Activated CD4-positive, alpha-beta T cell treated with anti-CD3 and anti-CD28 coated beads for 24 hours (primary cell): ENCODE measurements at regions not wholly inside any gene's neighbourhood (a gene's known extent, or its start where the extent isn't known, plus 50 kb on each side); places are given as distances from the start of the nearest gene placed in this dataset.
"Not testable (repeated sequence)": the region's sequence is repeated elsewhere in the genome, so short reads cannot be mapped to it uniquely, and the experiment has no call there.

Source experiments
- DNase-seq, 2 donors: peaks; one replicate each; pipeline ENCODE4 v3.0.0-alpha.2; 2020; ENCODE audit warnings: low read depth in 2 of 2

DNA sequence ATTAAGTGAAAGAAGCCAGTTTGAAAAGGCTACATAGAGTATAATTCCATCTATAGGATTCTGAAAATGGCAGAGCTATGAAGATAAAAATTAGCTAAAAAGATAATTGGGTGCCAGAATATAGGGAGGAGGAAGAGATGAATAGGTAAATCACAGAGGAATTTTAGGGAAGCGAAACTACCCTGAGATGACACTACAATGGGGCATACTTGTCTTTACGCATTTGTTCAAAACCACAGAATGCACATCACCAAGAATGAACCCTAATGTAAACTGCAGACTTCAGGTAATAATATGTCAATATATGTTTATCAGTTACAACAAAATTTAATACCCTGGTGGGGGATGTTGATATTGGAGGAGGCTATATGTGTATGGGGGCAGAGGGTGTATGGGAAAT, 1342.9 kb downstream of the ADGRL3 start:
- no peak for DNase-seq

DNA sequence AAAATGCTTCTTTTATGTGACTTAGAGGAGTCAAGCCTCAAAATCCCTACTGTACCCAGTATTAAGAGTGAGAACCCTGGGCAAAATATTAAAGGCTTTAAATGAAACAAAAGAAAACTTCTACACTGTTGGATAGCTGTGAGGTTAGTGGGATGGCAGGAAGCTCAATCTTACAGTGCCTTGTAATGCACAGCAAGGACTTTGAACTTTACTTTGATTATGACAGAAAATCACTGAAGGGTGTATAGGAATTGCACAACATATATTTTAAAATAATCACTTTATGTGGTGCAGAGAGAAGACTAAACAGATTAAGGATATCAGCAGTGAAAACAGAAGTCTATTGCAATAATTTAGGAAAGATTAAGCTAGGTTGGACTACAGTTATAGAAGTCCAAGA, 1333.4 kb downstream of the ADGRL3 start:
- DNase-seq: no peak

DNA sequence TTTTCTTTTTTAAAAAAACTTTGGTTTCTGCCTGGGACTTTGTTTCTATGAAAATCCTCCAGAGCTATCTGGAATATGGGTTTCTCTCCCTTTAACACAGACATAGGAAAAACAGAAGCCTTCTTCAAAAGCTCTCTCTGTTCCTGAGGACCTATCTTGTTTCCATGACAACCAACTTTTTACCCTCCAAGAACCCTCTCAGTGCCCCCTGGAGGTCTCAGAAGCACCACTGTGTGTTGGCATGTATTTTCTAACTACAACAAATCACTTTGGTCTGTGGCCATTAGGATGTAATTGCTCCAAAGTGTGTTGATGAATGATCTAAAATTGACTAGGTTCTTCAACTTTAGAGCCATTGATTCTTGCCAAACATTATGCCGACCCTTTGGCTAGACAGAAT, 1331.6 kb downstream of the ADGRL3 start:
- DNase-seq: no peak

DNA sequence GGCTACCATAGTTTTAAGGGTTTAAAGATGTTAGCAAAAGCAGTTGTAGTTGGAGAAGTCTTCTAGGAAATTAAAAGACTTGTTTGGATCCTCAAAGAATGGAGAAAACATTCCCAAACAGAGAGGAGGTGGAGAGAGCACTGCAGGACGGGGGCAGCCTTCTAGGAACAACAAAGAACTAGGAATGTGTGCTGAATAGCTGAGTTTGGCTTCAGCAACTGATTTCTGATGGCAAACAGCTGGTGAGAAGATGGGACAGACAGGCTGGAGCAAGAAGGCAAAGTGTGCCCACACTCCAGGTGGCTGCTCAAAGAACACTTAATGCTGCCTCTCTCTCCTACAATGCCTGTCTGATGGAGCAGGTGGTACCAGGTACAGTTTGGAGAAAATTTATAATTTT, 1331.1 kb downstream of the ADGRL3 start:
- DNase-seq: no peak

DNA sequence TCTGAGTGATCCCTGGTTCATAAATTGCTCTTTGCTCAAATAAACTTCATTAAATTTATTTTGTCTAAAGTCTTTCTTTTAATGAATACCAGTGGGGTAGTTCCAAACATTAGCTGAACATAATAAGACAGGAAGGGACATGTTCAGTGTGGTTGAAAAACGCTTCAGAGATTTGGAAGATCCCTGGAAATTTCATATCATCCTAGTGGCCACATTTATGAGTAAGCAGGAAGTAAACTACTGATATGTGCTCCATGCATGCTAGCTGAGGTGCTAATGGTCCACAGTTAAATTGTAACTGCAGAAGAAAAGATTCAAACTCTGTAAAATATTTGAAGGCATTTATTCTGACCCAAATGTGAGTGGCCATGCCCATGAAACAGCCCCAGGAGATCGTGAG, 1328.7 kb downstream of the ADGRL3 start:
- no peak for DNase-seq

DNA sequence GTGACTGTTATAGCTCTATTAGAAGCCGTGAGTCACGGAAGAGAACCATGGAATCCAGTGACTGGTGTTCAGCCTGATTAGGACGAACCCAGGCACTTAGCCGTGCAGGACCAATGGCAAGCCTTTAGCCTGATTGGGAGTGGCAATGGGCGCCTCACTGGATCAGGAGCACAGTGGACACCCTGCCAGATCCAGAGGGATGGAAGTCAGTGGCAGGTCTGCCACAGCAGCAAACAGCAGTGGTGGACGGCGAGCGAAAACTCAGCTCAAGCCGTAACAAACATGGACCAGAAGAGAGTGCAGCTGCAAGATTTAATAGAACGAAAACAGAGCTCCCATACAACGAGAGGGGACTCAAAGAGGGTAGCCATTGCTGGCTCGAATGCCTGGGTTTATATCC, 1326.5 kb downstream of the ADGRL3 start:
- no peak for DNase-seq

DNA sequence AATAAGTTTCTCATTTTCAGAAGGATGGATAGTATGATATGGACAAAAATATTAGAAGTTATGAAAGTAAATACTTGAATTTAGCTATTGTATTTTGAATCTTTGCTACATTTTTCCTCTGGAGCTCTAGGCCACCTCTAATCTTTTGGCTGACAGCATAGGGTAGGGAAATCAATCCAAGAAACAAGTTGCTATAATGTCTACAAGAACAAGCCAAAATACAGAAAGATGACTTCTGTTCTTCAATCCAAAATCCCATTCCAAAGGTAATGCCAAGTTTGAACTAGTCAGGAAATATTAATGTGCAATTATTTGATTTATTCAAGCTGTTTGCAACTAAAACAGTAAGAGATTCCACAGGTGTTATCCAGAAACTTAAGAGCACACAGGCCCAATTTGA, 1323.1 kb downstream of the ADGRL3 start:
- DNase-seq: no peak

DNA sequence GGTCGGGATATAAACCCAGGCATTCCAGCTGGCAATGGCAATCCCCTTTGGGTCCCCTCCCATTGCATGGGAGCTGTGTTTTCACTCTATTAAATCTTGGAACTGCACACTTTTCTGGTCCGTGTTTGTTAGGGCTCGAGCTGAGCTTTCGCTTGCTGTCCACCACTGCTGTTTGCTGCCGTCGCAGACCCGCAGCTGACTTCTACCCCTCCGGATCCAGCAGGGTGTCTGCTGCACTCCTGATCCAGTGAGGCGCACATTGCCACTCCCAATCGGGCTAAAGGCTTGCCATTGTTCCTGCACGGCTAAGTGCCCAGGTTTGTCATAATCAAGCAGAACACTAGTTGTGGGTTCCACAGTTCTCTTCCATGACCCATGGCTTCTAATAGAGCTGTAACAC, 1322.1 kb downstream of the ADGRL3 start:
- DNase-seq: no peak

DNA sequence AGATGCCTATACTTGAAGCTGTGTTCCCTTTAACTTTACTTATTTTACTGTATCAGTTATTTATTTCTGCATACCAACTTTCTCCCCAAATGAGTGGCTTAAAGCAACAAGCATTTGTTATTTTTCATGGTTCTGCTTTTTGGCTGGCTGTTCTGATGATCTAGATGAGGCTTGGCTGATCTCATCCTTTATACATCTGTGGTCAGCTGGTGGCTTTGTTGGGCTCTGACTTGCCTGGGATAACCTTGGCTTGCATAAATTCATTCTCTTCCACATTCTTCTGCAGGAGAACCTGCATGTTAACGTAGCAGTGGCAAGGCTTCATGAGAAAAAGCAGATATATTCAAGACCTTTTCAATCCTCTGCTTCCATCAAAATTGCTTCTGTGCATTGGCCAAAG, 1317.6 kb downstream of the ADGRL3 start:
- no peak for DNase-seq

DNA sequence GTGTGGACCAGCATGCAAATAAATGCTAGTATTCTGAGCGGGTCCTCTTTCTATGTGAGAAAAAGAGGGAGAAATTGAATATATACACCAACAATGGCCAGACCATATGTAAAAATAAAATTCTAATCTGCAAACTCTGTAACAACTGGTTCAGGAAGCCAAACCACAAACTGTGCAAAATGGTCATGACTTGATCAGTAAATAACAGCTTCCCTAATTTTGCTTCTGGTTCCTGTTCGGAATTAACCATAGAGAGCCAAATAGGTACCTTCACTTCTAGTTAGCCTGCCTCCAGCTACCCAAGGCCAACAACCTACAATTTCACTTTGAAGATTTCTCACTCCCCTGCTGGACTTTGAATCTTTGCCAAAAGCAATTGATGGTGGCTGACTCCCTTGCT, 1313.2 kb downstream of the ADGRL3 start:
- no peak for DNase-seq

DNA sequence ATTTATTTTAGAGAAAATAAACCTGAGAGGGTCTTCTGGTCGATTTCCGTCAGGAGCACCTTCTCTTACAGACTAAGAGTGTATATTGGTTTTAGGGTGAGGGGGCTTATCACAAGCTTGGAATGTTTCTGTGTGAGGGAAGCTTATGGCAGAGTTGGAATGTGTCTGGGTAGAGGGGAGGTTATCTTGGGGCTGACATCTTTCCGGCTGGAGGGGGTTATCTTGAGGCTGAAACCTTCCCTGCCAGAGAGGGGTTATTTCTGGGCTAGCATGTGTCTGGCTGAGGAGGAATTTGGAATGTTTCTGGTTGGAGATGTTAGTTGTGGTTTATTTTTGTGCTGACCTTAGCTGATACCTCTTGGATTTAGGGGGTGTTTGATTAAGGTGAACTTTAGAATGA, 1312.1 kb downstream of the ADGRL3 start:
- no peak for DNase-seq

DNA sequence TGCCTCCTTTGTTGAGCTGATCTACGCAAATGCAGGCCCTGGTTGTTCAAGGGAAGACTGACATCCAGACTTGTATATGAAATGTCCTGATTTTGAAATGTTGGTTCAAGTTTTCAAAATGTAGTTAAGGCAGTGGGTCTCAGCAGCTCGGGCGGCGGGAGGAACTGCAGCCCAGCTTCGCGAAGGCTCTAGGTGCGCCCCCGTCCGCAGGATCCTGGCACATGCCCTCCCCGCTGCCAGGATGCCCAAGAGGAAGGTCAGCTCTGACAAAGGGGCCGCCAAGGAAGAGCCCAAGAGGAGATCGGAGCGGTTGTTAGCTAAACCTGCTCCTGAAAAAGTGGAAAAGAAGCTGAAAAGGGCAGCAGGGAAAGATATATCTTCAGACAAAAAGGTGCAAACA, 1310.1 kb downstream of the ADGRL3 start:
- no peak for DNase-seq

DNA sequence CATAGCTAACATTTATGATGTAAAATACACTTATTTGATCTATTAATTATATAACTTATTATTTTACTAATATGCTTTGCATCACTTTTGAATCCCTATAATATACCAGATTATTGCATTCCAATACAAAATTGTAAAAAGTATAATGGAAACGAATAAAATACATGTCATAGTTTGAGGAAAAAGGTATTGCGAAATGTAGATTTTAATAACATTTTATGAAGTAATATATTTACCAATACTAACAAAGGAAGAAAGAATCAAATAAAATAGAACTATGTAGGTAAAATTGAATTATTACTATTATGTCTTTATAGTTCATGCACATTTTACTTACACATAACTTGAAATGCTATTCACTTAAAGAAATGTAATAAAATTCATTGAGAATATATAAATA, 1300.2 kb downstream of the ADGRL3 start:
- no peak for DNase-seq

DNA sequence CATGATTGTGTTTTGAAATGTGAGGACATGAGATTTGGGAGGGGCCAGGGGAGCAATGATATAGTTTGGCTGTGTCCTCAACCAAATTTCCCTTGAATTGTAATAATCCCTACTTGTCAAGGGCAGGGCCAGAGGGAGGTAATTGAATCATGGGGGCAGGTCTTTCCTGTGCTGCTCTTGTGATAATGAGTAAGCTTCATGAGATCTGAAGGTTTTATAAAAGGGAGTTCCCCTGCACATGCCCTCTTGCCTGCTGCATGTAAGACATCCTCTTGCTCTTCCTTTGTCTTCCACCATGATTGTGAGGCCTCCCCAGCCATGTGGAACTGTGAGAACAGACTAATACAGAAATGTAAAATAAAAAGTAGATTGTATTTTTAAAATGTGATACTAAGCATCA, 1294.9 kb downstream of the ADGRL3 start:
- no peak for DNase-seq

DNA sequence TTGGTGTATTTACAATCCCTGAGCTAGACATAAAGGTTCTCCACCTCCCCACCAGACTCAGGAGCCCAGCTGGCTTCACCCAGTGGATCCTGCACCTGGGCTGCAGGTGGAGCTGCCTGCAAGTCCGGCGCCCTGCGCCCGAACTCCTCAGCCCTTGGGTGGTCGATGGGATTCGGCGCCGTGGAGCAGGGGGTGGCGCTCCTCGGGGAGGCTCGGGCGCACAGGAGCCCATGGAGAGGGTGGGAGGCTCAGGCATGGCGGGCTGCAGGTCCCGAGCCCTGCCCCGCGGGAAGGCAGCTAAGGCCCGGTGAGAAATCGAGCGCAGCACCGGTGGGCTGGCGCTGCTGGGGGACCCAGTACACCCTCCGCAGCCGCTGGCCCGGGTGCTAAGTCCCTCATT, 1291.6 kb downstream of the ADGRL3 start:
- DNase-seq: not testable (repeated sequence)

DNA sequence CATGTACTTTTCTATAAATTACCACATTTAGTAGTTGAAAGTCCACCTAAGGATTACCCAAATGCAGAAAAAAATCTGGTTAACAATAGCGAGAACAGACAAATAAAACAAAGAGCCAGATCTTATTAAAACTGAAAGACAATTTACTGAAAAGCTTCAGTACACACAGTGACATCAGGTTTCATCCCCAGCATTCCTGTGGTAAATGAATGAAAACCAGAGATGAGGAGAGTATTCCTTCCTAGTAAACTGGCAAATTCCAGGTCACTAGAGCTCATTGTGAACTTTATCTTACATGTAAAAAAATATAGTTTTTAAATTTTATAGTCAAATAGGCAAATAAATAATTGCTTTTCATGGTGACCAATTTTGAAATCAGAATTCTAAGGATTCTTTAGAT, 1290.5 kb downstream of the ADGRL3 start:
- DNase-seq: no peak

DNA sequence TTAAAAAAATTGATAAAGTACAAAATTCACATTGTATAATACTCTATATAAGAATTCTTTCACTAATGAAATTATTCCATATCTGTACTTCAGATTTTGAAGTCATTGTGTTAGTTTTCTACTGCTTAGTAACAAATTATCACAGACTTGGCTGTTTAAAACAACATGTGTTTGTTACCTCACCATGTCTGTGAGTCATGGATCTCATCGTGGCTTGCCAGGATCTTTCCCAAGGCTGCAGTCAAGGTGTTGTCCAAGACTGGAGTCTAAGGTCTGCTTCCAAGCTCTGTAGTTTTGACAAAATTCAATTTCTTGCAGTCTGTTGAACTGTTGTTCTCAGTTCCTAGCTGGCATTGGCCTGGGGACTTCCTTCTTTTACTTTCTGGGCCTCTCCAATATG, 1286.9 kb downstream of the ADGRL3 start:
- no peak for DNase-seq

DNA sequence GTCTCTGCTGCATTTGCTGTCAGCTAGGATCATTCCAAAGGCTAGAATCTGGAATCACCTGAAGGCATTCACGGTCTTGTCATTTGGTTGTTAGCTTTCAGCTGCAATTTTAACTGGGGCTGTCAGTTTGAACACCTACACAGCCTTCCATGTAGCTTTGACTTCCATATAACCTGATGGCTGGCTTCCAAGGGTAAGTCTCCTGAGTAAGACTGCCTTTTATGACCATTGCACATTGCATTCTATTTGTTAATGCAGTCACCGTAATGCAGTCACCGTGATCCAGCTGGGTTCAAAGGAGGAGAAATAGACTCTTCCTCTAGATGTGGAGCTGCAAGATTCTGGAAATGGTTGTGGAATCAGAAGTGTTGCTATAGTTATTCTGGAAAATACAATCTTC, 1284.2 kb downstream of the ADGRL3 start:
- no peak for DNase-seq

DNA sequence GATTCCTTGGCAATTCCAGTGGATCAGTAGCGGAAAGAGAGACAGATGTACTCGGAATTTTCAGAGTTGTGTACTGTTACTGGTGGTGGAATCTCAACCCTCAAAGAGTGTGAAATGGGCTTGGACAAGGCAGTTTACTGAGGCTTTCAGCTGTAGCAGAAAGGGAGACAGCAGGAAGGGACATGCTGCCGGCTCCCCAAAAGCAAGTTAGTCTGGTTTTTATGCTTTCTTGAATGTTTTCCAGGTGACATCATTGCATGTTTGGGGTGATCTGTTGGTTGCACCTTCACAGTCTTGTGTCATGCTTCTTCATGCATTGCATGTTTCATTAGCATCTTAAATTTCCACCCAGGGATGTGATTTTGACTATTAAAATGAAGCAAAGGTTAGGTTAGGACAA, 1282.2 kb downstream of the ADGRL3 start:
- no peak for DNase-seq

DNA sequence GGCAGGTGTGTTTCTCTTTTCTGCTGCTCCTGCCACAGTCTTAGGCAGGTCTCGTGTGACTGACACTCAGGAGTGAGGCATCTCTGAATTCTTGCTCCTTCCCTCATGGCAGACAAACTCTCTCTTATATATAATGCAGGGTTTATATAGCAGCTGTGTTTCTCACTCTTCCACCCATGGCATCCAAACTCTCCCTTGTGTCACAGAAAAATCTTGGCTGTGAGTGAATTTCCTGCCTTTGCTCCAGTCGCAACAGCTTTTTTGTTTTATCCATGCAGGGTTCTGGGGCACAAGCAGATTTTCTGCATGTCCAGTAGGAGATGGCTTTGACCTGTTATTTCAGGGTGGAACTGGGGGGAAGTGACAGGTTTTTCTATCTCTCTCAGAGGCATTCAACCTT, 1275.5 kb downstream of the ADGRL3 start:
- DNase-seq: no peak

DNA sequence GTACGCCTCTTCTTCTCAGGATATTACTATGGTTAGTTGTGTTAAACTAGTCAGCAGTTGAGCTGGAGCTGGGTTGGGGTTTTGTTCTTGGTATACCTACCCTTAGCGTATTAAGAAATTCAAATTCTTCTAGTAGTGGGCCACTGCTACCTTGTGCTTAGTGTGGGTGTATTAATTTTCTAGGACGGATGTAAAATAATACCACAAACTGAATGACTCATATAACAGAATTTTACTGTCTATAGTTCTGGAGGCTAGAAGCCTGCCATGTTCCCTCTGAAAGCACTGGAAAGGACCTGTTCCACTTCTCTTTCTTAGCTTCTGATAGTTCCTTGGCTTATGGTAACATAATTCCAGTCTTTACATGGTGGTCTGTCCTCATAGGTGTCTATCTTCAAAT, 1274.7 kb downstream of the ADGRL3 start:
- DNase-seq: no peak

DNA sequence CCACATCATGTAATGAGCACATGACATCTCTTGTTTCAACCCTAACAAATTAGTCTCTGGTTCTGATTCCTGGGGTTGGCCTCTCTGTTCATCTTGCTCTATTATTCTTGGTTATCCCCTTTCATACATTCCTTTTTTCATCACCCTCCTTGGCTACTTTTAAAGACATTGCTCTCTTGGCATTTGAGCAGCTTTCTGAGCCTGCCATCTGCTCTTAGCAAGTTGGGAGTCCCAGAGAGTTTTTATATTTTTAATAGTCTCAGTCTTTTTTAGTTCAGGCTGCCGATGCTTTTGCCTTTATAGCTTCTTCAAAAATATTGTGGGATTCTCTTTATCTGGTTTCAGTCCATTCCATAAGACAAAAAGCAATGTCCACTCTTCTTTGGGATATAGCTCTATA, 1270.9 kb downstream of the ADGRL3 start:
- DNase-seq: no peak

DNA sequence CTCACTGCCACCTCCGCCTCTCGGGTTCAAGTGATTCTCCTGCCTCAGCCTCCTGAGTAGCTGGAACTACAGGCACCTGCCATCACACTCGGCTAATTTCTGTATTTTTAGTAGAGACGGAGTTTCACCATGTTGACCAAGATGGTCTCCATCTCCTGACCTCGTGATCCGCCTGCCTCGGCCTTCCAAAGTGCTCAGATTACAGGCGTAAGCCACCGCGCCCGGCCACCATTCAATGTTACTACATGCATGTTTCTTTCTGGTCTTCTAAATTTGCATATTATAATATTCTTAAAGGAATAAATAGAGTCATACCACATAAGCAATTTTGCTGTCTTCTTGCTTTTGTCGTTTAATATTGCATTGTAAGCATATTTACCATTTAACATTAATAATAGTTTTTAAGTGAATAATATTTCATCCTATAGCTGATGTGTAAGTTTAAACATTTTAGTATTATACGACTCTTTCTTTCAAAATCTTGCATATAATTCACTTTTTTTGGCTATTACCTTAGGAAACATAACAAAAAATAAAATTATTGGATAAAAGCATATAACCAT, 1270.4 kb downstream of the ADGRL3 start:
- DNase-seq: no peak

DNA sequence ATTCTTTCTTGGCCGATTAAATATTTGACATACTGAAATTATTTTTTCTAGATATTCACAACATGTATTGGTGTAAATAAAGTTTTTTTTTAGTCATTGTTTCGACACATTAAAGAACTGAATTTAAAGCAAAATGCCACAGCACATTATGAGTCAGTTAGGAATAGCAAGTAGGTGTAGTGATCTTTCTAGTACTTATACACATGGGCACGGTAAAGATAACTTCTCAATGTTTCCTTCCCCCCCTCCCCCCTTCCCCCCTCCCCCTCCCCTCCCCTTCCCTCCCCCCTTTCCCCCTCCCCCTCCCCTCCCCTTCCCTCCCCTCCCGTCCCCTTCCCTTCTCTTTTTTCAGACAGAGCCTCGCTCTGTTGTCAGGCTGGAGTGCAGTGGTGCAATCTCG, 1269.9 kb downstream of the ADGRL3 start:
- no peak for DNase-seq

DNA sequence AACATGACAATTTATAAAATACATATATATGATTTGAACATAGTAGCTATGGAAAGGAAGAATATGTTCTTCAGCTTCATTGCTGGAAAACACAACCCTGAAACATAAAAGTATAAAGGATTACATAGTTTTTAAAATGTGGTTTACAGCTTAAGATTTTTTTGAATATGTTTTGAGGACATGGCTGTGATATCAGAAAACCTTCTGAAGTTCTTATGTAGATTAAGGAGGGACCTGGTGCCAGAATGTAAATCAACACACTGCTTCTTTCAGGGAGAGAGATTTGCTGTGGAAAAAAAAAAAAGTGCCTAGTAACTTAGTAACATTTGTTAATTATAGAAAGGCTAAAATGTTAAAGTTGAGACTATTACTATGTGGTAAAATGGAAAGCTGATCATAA, 1261.8 kb downstream of the ADGRL3 start:
- DNase-seq: no peak
